ENCODE measurements at regions not wholly inside any gene's neighbourhood (a gene's known extent, or its start where the extent isn't known, plus 50 kb on each side); places are given as distances from the start of the nearest gene placed in this dataset.
"Not testable (repeated sequence)": the region's sequence is repeated elsewhere in the genome, so short reads cannot be mapped to it uniquely, and the experiment has no call there.

DNA sequence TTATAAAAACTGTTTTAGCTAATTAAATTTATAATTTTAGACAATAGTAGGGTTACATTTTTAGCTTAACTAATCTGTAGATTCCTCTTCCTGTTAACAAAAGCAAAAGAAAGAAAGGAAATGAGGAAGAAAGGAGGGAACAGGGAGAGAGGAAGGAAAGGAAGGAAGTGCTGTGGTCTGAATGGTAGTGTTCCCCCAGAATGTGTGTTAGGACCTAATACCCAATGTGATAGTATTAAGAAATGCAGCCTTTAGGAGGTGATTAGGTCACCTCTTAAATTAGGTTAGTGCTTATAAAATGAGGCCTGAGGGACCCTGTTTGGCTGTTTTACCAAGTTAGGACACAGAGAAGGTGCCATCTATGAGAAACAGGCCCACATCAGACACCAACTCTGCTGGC, 136.9 kb upstream of the SAMSN1 start:
- H3K9me3 Mint-ChIP-seq, result no peaks in the 10 kb centered on the region
- no peak for DNase-seq
- H3K27ac Mint-ChIP-seq, result no peak overlapping the region
- POLR2A ChIA-PET, result no interaction called here
- no peaks in the 10 kb centered on the region for H3K27me3 Mint-ChIP-seq
- H3K4me1 Mint-ChIP-seq (ENCODE audit: low read depth), result peaks cover 23% of the 10 kb centered on the region
- no peak overlapping the region for H3K4me3 Mint-ChIP-seq
- no peaks in the 10 kb centered on the region for H3K36me3 Mint-ChIP-seq
- CTCF ChIA-PET, result no interaction called here
- intact Hi-C loops (cut with micrococcal nuclease), result no loop called here

DNA sequence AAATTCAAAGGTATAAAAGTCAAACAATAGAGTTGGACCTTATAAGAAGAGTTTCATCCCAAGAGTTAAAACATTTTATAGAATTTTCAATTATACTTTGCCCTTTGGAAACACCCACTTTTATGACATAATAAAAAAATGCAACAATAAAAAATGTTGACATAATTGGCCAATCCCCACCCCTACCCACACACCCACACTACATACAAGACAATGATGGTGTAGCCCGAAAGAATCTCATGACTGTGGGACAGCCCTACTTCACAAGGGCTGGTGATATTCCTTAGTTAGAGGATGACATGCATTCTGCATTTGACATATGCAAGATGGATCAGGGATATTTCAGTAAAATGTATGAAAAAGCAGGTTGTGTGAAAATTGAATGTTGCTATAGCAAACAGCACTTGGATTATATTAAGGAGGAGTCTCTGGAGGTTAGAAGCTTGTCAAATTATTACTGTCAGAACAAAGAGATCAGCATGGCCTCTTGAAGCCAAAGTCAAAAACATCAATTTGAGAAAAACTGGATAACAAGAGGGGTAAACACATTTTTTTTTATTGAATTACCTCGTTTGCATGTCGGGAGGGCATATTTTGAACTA, 133.0 kb upstream of the SAMSN1 start:
- Mint-ChIP-seq H3K4me3 (no peak overlapping the region), H3K36me3 (no peaks in the 10 kb centered on the region), H3K9me3 (no peaks in the 10 kb centered on the region), H3K4me1 (ENCODE audit: low read depth) (peaks cover 29% of the 10 kb centered on the region), H3K27me3 (no peaks in the 10 kb centered on the region), H3K27ac (no peak overlapping the region)
- ChIA-PET CTCF (no interaction called here), POLR2A (no interaction called here)
- intact Hi-C loops (cut with micrococcal nuclease), result loop anchor here (5.0 kb wide), 4 partner anchors 58 to 1053 kb away; partner anchors contain the start of gene SAMSN1
- no peak for DNase-seq

DNA sequence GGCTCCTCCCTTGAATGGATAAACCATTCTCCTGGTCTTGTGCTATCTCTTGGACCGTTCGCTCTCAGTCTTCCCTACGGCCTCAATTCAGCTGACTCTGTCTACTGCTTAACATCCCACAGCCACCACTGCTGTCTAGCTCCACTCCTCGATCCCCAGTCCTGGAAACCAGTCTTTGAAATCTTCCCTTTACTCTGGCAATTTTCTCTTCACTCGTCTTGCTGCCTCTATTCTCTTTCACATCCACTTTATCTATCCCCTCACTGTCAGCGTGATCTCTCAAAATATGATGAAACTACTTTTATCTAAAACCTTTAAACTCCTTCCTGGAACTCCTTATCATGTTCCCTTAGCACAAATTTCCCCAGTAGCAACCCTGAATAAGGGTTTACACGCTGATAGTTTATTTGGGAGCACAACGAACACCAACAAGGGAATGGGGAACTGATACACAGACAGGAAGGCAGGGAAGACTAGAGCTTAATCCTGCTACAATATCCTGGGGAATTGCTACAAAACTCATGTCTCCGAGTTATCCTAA, 131.6 kb upstream of the SAMSN1 start:
- H3K9me3 Mint-ChIP-seq, result no peaks in the 10 kb centered on the region
- peaks cover 32% of the 10 kb centered on the region for H3K4me1 Mint-ChIP-seq (ENCODE audit: low read depth)
- no peak overlapping the region for H3K27ac Mint-ChIP-seq
- H3K27me3 Mint-ChIP-seq, result no peaks in the 10 kb centered on the region
- H3K36me3 Mint-ChIP-seq, result no peaks in the 10 kb centered on the region
- no peak for DNase-seq
- no peak overlapping the region for H3K4me3 Mint-ChIP-seq
- intact Hi-C loops (cut with micrococcal nuclease), result loop anchor here (2.0 to 5.0 kb wide), 6 partner anchors 47 to 1055 kb away; partner anchors contain the start of genes HSPA13 and SAMSN1
- CTCF ChIA-PET, result no interaction called here
- POLR2A ChIA-PET, result no interaction called here

DNA sequence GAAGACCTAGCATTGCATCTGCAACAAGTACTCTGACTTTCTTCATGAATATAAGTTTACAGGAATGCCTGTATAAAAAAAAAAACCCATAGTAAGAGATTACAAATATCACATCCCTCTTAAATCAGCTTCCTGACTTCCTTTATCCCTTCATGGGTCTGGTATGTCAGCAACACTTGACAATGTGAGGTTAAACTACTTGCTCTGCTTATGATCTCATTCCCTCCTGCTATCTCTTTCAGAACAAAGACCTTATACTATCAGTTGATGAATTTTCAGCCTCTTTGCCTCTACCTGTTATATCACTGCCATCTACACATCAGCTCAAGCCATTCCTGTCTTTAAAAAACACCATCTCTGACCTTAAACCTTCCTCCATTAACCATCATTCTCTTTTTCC, 130.9 kb upstream of the SAMSN1 start:
- POLR2A ChIA-PET, result interaction anchor here (0.5 to 1.1 kb wide), 2 partner anchors 50 to 74 kb away, joined by 3 to 4 read pairs; no protein-coding TSS in a partner anchor
- DNase-seq, result no peak
- Mint-ChIP-seq H3K27ac (peak overlapping the region; percentile 94), H3K4me1 (ENCODE audit: low read depth) (peaks cover 32% of the 10 kb centered on the region), H3K9me3 (no peaks in the 10 kb centered on the region), H3K36me3 (no peaks in the 10 kb centered on the region), H3K27me3 (no peaks in the 10 kb centered on the region), H3K4me3 (no peak overlapping the region)
- intact Hi-C loops (cut with micrococcal nuclease), result loop anchor here (2.0 to 5.0 kb wide), 6 partner anchors 46 to 1055 kb away; partner anchors contain the start of genes HSPA13 and SAMSN1
- CTCF ChIA-PET, result no interaction called here

DNA sequence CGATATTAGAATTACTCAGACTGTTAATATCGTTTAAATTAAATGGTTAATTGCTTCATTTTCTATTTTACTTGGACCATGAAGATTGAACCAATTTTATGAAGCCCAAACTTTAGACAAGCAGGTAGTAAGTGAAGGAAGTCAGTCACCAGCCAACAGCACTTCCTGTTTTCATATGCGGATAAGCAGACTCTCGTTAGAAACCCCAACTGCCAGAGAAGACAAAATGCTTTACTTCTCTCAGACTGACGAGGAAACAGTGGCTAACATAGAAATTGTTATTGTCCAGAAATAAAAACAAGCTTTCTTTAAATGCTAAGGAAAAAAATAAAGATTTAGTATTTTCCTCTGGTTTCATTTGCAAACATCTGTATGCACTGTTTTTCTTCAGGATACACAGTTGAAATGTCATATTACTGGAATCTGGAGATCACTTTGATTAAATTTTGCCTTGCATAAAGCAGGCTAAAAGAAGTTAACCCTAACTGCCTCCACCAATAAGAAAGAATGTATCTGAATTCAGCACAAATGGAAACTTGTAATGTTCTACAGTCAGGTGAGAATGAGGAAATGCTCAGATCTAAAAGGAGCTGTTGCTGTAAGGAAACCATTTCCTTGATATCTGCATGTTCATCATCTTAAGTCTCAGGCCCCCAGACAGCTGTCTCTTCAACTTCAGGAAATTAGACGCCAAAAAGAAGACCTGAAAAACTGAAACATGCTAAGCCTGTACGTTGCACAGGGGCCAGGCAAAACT, 129.8 kb upstream of the SAMSN1 start:
- ChIA-PET CTCF (interaction anchor here (1.1 kb wide), 1 partner anchor 108 kb away, joined by 3 read pairs; no protein-coding TSS in a partner anchor), POLR2A (interaction anchor here (1.1 kb wide), 1 partner anchor 73 kb away, joined by 3 read pairs; no protein-coding TSS in a partner anchor)
- H3K4me3 Mint-ChIP-seq, result peak overlapping the region; percentile 64
- DNase-seq, result no peak
- no peaks in the 10 kb centered on the region for H3K27me3 Mint-ChIP-seq
- H3K4me1 Mint-ChIP-seq (ENCODE audit: low read depth), result peaks cover 32% of the 10 kb centered on the region
- H3K9me3 Mint-ChIP-seq, result no peaks in the 10 kb centered on the region
- no peaks in the 10 kb centered on the region for H3K36me3 Mint-ChIP-seq
- peak overlapping the region; percentile 94 for H3K27ac Mint-ChIP-seq
- intact Hi-C loops (cut with micrococcal nuclease), result loop anchor here (1.0 to 5.0 kb wide), 7 partner anchors 11 to 1056 kb away; partner anchors contain the start of genes HSPA13 and SAMSN1

DNA sequence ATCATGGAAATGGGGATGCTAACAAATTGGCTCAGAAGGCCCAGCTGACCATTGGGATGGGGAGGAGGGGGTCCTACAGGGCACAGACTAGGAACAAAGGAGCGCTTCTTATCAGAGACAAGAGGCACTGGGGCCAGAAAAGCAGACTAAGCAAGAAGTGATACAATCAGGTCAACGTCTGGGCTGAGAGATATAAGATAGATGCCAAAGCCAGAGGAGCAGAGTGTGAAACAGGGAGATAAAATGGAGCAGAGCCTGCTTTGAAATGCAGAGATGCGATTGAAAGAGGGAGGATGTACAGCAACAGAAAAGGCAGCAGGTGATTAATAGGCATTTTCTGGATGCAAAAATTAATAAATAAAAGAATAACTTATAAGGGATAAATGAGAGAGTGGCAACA, 127.5 kb upstream of the SAMSN1 start:
- H3K27me3 Mint-ChIP-seq, result no peaks in the 10 kb centered on the region
- H3K4me3 Mint-ChIP-seq, result no peak overlapping the region
- intact Hi-C loops (cut with micrococcal nuclease), result no loop called here
- peaks cover 24% of the 10 kb centered on the region for H3K4me1 Mint-ChIP-seq (ENCODE audit: low read depth)
- H3K9me3 Mint-ChIP-seq, result peaks cover 3% of the 10 kb centered on the region
- peaks cover 2% of the 10 kb centered on the region for H3K36me3 Mint-ChIP-seq
- H3K27ac Mint-ChIP-seq, result no peak overlapping the region
- DNase-seq, result no peak
- ChIA-PET POLR2A (no interaction called here), CTCF (no interaction called here)

DNA sequence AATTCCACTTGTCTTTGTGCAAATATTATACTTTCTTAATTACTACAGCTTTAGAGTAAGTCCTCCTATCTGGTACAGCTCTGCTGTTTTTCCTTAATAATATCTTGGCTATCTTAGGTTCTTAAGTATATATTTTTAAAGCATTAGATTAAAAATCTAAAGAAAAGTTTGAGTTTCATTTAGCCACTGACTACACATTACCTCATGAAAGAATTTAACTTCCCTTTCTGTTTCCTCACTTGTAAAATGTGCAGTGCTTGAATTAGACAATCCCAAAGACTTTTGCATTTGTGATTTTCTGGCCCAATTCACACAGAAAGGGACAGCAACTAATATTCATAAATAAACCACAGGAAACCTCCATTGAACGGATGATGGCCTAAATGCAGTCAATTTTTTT, 126.4 kb upstream of the SAMSN1 start:
- intact Hi-C loops (cut with micrococcal nuclease), result no loop called here
- peaks cover 7% of the 10 kb centered on the region for H3K9me3 Mint-ChIP-seq
- H3K27ac Mint-ChIP-seq, result no peak overlapping the region
- H3K36me3 Mint-ChIP-seq, result peaks cover 2% of the 10 kb centered on the region
- peaks cover 21% of the 10 kb centered on the region for H3K4me1 Mint-ChIP-seq (ENCODE audit: low read depth)
- ChIA-PET POLR2A (no interaction called here), CTCF (no interaction called here)
- no peak for DNase-seq
- peaks cover 1% of the 10 kb centered on the region for H3K27me3 Mint-ChIP-seq
- no peak overlapping the region for H3K4me3 Mint-ChIP-seq

DNA sequence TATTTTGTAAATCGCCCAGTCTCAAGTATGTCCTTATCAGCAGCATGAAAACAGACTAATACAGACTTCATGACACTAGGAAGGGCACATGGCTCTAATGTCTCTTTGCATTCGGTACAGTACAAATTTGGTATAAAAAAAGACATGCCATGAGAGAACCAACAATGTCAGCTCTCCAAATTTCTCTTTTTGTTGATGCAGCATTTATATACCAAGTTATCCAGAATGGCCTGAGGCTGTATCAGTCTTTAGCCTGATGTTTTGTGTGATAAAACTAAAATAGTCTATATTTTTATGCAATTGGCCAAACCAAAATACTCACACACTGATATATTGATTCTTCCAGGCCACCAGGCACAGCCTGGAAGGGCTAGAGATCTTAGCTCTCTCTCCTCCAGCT, 124.3 kb upstream of the SAMSN1 start:
- Mint-ChIP-seq H3K36me3 (peaks cover 2% of the 10 kb centered on the region), H3K4me3 (no peak overlapping the region), H3K9me3 (peaks cover 7% of the 10 kb centered on the region), H3K27me3 (peaks cover 1% of the 10 kb centered on the region), H3K4me1 (ENCODE audit: low read depth) (peaks cover 3% of the 10 kb centered on the region), H3K27ac (no peak overlapping the region)
- intact Hi-C loops (cut with micrococcal nuclease), result no loop called here
- ChIA-PET CTCF (no interaction called here), POLR2A (no interaction called here)
- DNase-seq, result no peak

DNA sequence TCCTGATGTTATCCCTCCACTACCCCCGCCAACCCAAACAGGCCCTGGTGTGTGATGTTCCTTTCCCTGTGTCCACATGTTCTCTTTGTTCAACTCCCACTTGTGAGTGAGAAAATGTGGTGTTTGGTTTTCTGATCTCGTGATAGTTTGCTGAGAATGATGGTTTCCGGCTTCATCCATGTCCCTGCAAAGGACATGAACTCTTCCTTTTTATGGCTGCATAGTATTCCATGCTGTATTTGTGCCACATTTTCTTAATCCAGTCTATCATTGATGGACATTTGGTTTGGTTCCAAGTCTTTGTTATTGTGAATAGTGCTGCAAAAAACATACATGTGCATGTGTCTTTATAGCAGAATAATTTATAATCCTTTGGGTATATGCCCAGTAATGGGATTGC, 123.0 kb upstream of the SAMSN1 start:
- H3K27me3 Mint-ChIP-seq; CTCF ChIA-PET; H3K27ac Mint-ChIP-seq; POLR2A ChIA-PET; H3K9me3 Mint-ChIP-seq; H3K4me3 Mint-ChIP-seq; H3K36me3 Mint-ChIP-seq; intact Hi-C loops (cut with micrococcal nuclease); DNase-seq; H3K4me1 Mint-ChIP-seq (ENCODE audit: low read depth): not testable (repeated sequence)

DNA sequence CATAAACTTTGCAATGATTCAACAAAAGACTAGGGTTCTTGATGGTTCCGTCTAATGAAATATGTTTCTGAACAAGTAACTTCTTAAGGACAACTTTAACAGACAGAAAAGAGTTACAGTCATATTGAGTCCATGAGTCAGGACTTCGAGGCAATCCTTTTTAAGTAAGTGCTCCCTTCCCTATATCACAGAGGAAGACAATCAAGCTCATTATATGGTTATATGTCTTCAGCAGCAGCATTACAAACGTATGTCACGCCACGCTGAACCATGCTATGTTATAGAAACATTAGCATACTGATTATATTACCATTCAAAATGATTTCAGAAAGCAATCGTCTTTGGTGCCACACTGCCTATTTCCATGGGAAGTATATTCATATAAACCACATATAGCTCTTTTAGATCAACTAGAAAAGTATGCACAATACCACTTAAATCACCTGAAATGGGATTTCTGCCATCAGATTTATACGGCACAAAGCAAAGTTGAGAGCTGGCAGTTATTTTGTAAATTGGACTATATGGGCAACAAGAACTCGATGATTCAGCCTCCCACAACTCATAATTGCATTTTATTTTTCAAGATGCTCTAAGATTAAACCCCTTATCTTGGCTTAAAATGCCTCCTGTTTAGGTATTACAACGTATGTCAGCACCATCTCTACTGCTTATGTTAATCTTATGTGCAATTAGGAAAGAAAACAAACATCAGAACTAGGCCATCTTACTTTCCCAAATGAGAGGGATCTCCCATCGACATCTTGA, 111.3 kb upstream of the SAMSN1 start:
- intact Hi-C loops (cut with micrococcal nuclease), result no loop called here
- Mint-ChIP-seq H3K36me3 (no peaks in the 10 kb centered on the region), H3K4me1 (ENCODE audit: low read depth) (peaks cover 4% of the 10 kb centered on the region), H3K4me3 (no peak overlapping the region), H3K9me3 (no peaks in the 10 kb centered on the region), H3K27me3 (no peaks in the 10 kb centered on the region), H3K27ac (no peak overlapping the region)
- DNase-seq, result no peak
- POLR2A ChIA-PET, result no interaction called here
- CTCF ChIA-PET, result no interaction called here

DNA sequence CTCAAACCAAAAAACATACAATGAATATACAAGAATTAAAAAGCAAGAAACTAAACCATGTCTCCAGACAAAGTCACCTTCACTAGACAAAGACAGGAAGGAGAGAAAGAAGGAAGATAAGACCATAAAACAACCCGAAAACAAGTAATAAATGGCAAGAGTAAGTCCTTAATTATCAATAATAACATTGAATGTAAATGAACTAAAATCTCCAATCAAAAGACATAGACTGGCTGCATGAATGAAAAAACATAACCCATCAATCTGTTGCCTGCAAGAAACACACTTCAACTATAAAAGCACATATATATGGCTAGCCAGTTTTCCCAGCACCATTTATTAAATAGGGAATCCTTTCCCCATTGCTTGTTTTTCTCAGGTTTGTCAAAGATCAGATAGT, 100.8 kb upstream of the SAMSN1 start:
- Mint-ChIP-seq H3K4me3 (no peak overlapping the region), H3K27ac (no peak overlapping the region), H3K27me3 (no peaks in the 10 kb centered on the region), H3K36me3 (peaks cover 5% of the 10 kb centered on the region), H3K9me3 (peaks cover 15% of the 10 kb centered on the region), H3K4me1 (ENCODE audit: low read depth) (no peaks in the 10 kb centered on the region)
- DNase-seq, result no peak
- ChIA-PET CTCF (no interaction called here), POLR2A (no interaction called here)
- intact Hi-C loops (cut with micrococcal nuclease), result no loop called here

DNA sequence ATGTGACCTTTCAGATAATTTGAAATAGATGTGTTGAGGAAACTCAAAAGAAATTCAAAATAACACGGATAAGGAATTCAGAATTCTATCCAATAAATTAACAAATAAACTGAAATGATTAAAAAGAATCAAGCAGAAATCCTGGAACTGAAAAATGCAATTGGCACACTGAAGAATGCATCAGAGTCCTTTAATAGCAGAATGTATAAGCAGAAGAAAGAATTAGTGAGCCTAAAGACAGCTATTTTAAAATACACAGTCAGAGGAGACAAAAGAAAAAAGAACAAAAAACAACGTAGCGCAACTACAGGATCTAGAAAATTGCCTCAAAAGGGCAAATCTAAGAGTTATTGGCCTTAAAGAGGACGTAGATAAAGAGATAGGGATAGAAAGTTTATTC, 99.6 kb upstream of the SAMSN1 start:
- DNase-seq, result no peak
- intact Hi-C loops (cut with micrococcal nuclease), result no loop called here
- H3K9me3 Mint-ChIP-seq, result peaks cover 15% of the 10 kb centered on the region
- no peak overlapping the region for H3K4me3 Mint-ChIP-seq
- H3K4me1 Mint-ChIP-seq (ENCODE audit: low read depth), result no peaks in the 10 kb centered on the region
- H3K36me3 Mint-ChIP-seq, result peaks cover 3% of the 10 kb centered on the region
- H3K27me3 Mint-ChIP-seq, result no peaks in the 10 kb centered on the region
- ChIA-PET POLR2A (no interaction called here), CTCF (no interaction called here)
- no peak overlapping the region for H3K27ac Mint-ChIP-seq

Data from activated CD4-positive, alpha-beta memory T cell treated with anti-CD3 and anti-CD28 coated beads for 36 hours (primary cell).